ENCODE measurements at regions not wholly inside any gene's neighbourhood (a gene's known extent, or its start where the extent isn't known, plus 50 kb on each side); places are given as distances from the start of the nearest gene placed in this dataset.

DNA sequence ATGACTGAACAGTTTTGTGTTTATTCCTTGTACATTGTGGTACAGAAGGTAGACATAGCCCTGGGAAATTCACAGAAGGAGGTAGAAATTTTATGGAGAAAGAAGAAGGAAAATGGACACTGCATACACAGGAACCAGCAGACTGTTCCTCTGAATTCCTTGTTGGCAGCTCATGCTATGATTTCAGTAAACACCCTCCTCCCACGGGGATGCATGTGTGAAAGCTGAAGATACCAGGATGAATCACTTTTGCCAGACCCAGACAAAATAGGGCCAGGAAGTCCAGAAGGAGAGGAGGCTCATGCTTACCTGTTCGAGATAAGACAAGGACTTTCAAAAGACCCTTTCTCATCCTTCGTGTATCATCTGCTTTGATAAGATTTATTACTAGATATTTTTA, 110.3 kb upstream of the GGTLC1 start:
- DNase-seq (ENCODE audit: low spot score), result no peak
- no peak for TF ChIP-seq CTCF (IDR thresholded peaks at IDR 0.05; ENCODE audit: borderline replicate concordance, control extremely low read depth, extremely low read depth, insufficient read depth, missing control alignments)
- in situ Hi-C loops (cut with MboI; ENCODE audit: low sequenced_read_pairs, unreplicated experiment), result no loop called here

GRCh38 chr20:24097506-24098245, 109.1 kb upstream of the GGTLC1 start:
- TF ChIP-seq CTCF (IDR thresholded peaks at IDR 0.05; ENCODE audit: borderline replicate concordance, control extremely low read depth, extremely low read depth, insufficient read depth, missing control alignments), result no peak
- in situ Hi-C loops (cut with MboI; ENCODE audit: low sequenced_read_pairs, unreplicated experiment), result no loop called here
- DNase-seq (ENCODE audit: low spot score), result no peak

GRCh38 chr20:24096864-24097450, 108.4 kb upstream of the GGTLC1 start:
- TF ChIP-seq CTCF (IDR thresholded peaks at IDR 0.05; ENCODE audit: borderline replicate concordance, control extremely low read depth, extremely low read depth, insufficient read depth, missing control alignments), result no peak
- no peak for DNase-seq (ENCODE audit: low spot score)
- in situ Hi-C loops (cut with MboI; ENCODE audit: low sequenced_read_pairs, unreplicated experiment), result no loop called here

DNA sequence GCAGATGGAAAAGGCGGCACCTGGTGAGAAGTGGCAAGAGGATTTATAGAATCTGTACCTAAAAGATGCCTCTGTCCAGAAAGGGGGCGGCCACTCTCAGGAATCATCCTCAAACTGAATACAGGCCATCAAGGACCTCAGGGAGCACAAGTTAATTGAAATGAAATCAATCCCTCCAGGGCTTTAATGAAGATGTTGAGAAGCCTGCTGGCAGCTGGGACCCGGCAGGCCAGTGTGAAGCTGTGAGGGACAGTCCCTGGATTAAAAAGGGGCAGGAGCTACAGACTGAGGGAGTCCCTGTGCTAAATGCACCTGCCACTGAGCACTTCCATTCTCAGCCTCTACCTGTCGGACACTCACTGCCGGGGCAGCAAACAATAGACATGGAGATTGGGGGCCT, 107.7 kb upstream of the GGTLC1 start:
- in situ Hi-C loops (cut with MboI; ENCODE audit: low sequenced_read_pairs, unreplicated experiment), result no loop called here

GRCh38 chr20:24095756-24096155, 107.2 kb upstream of the GGTLC1 start:
- TF ChIP-seq CTCF (IDR thresholded peaks at IDR 0.05; ENCODE audit: borderline replicate concordance, control extremely low read depth, extremely low read depth, insufficient read depth, missing control alignments), result no peak
- DNase-seq (ENCODE audit: low spot score), result no peak
- in situ Hi-C loops (cut with MboI; ENCODE audit: low sequenced_read_pairs, unreplicated experiment), result no loop called here

More for the DNA sequence above, 107.7 kb upstream of the GGTLC1 start:
- no peak for TF ChIP-seq CTCF (IDR thresholded peaks at IDR 0.05; ENCODE audit: borderline replicate concordance, control extremely low read depth, extremely low read depth, insufficient read depth, missing control alignments)
- no peak for DNase-seq (ENCODE audit: low spot score)

GRCh38 chr20:24095303-24095702, 106.7 kb upstream of the GGTLC1 start:
- TF ChIP-seq CTCF (IDR thresholded peaks at IDR 0.05; ENCODE audit: borderline replicate concordance, control extremely low read depth, extremely low read depth, insufficient read depth, missing control alignments), result no peak
- in situ Hi-C loops (cut with MboI; ENCODE audit: low sequenced_read_pairs, unreplicated experiment), result no loop called here
- no peak for DNase-seq (ENCODE audit: low spot score)

Measured in GM13976 (cell line).